DMS153 treated with DMSO at 0.1 percent for 48 hours (cell line): ENCODE measurements at regions not wholly inside any gene's neighbourhood (a gene's known extent, or its start where the extent isn't known, plus 50 kb on each side); places are given as distances from the start of the nearest gene placed in this dataset.
A peak's percentile ranks its signal among the peaks of the same experiment; 100 is the strongest.

ENCODE experiments used
- DNase-seq: peaks from one replicate; lab custom pipeline; 2025; ENCODE audit not compliant: unreplicated experiment; lab: John Stamatoyannopoulos, UW

GRCh38 chr18:38022234-38022633 is 456.6 kb upstream of the CELF4 start:
- DNase-seq, result no peak

- DNase-seq, result no peak
Observed at GRCh38 chr18:38019292-38019691, 453.7 kb upstream of the CELF4 start.

- no peak for DNase-seq
Observed at GRCh38 chr18:38010971-38011857, 445.6 kb upstream of the CELF4 start.

GRCh38 chr18:38010037-38010436 is 444.4 kb upstream of the CELF4 start:
- no peak for DNase-seq

- no peak for DNase-seq
Observed at GRCh38 chr18:38009320-38009719, 443.7 kb upstream of the CELF4 start.

GRCh38 chr18:38007676-38008330 is 442.2 kb upstream of the CELF4 start:
- DNase-seq, result no peak

GRCh38 chr18:38007026-38007425 is 441.4 kb upstream of the CELF4 start:
- DNase-seq, result no peak

- no peak for DNase-seq
Observed at GRCh38 chr18:38006541-38006940, 440.9 kb upstream of the CELF4 start.

GRCh38 chr18:37997695-37998094 is 432.1 kb upstream of the CELF4 start:
- DNase-seq, result no peak

GRCh38 chr18:37987901-37988300 is 422.3 kb upstream of the CELF4 start:
- peak; percentile 98 for DNase-seq

- no peak for DNase-seq
Observed at GRCh38 chr18:37986665-37987064, 421.1 kb upstream of the CELF4 start.

GRCh38 chr18:37985126-37985525 is 419.5 kb upstream of the CELF4 start:
- no peak for DNase-seq

- DNase-seq, result no peak
Observed at GRCh38 chr18:37980556-37980955, 415.0 kb upstream of the CELF4 start.

GRCh38 chr18:37975446-37975845 is 409.8 kb upstream of the CELF4 start:
- DNase-seq, result no peak

- DNase-seq, result no peak
Observed at GRCh38 chr18:37967261-37967660, 401.7 kb upstream of the CELF4 start.

- no peak for DNase-seq
Observed at GRCh38 chr18:37965572-37965970, 400.0 kb upstream of the CELF4 start.

GRCh38 chr18:37964885-37965571 is 399.4 kb upstream of the CELF4 start:
- no peak for DNase-seq

GRCh38 chr18:37963837-37964236 is 398.2 kb upstream of the CELF4 start:
- DNase-seq, result no peak

GRCh38 chr18:37962316-37962966 is 396.8 kb upstream of the CELF4 start:
- no peak for DNase-seq

GRCh38 chr18:37958499-37958898 is 392.9 kb upstream of the CELF4 start:
- no peak for DNase-seq

GRCh38 chr18:37956902-37957301 is 391.3 kb upstream of the CELF4 start:
- no peak for DNase-seq
